Stimulated activated CD8-positive, alpha-beta memory T cell treated with anti-CD3 and anti-CD28 coated beads, Interleukin-15, amount 100 ng/mL, for 4 hours (primary cell): ENCODE measurements at regions not wholly inside any gene's neighbourhood (a gene's known extent, or its start where the extent isn't known, plus 50 kb on each side); places are given as distances from the start of the nearest gene placed in this dataset.
A peak's percentile ranks its signal among the peaks of the same experiment; 100 is the strongest.
"Not testable (repeated sequence)": the region's sequence is repeated elsewhere in the genome, so short reads cannot be mapped to it uniquely, and the experiment has no call there.

Experiments used
- DNase-seq, 2 donors: peaks; one replicate each; pipeline ENCODE4 v3.0.0-alpha.2; 2020; ENCODE audit warnings: low read depth in 2 of 2

GRCh38 chr16:17940584-17941364, 395.8 kb downstream of the NPIPA8 start:
- no peak for DNase-seq

DNA sequence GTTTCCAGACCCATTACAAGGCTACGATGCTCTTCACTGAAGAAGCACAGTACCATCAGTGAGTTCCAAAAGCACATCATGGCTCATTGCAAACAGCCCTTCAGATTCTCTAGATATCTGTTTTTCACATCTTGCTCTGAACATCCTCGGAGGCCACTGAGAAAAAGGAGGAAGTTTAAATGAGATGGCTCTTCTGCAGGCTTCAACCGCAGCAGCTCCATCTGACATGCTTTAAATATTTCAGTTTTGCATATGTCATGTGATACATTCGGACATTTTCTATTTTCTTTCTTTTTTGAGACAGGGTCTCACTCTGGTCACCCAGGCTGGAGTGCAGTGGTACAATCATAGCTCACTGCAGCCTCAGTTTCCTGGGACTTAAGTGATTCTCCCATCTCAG, 396.8 kb downstream of the NPIPA8 start:
- no peak for DNase-seq

GRCh38 chr16:17939122-17939536, 397.4 kb downstream of the NPIPA8 start:
- no peak for DNase-seq

- DNase-seq = no peak
Measured at GRCh38 chr16:17938546-17938945, 398.0 kb downstream of the NPIPA8 start.

DNA sequence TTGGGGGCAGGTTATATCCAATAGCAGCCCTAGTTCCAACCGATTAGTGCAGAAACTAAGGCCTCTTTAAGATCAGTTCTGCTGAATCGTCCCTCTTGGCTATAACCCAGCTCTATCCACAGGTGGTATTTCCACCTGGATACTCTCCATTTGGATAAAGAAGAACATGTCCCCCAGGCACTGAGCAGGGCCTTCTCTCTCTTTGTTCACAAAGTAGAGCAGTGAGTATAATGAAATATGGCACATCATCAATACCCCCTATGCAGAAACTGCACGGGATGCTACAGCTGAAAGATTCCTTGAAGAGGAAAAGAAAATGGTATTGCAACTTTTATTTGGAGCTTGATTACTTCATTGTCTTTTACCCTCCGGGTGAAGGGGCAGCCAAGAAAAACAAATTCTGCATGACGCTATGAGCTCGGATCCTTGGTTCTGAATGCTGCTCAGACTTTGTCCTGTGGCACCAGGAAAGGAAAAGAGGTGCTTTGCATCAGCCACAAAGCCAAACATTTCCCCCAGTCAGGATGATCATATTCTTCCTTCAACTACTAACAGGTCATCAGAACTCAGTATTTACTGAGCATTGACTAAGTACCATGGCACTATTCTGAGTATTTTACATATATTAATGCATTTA, 399.7 kb downstream of the NPIPA8 start:
- no peak for DNase-seq

DNA sequence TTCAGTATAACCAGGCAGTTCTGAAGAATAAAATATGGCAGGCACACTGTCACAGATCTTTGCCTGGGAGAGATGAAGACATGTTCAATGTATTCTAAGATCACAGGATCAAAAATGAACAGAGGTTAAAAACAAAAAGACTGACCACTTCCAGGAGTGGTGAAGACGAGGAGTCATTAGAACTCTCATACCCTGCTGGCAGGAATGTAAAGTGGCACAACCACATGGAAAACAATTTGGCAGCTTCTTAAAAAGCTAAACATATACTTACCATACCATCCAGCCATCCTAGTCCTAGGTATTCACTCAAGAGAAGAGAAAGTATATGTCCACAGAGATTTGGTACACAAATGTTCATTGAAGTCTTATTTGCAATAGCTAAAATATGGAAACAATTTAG, 406.3 kb downstream of the NPIPA8 start:
- no peak for DNase-seq

GRCh38 chr16:17926866-17927399, 409.6 kb downstream of the NPIPA8 start:
- DNase-seq = no peak

DNA sequence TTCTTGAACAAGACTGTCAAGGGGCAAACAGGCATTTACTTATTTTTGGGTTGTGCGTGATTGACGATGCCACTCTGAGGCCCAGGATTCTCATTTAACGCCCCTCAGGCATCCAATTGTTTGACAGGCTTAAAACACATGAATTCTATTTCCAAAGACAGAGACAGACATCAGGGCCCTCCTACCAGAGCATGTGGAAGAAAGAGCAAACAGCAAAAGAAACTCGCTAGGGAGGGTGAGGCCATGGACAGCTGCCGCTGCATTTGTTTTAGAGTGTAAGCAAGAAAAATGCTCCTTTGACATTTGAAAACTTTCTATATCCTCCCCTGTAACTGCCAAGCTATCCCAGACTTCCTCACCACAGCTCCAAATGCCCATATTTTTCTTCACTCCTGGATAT, 410.1 kb downstream of the NPIPA8 start:
- DNase-seq = no peak

DNA sequence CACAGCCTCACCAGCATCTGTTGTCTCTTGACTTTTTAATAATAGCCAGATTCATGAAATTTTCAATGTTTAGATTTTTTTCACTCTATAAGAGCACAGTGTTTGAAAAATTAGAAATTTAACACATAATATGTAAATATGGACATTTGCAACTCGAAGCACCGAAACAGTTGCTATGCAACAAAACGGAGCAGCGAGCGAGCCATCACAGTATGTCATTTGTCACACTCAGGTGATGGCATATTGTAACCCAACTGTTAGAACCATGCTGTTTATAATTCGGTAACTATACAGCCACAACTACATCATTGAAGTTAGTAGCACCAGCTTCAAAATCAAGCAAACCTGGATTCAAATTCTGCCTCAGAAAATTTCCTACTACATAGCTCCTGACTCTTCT, 410.8 kb downstream of the NPIPA8 start:
- DNase-seq = no peak

DNA sequence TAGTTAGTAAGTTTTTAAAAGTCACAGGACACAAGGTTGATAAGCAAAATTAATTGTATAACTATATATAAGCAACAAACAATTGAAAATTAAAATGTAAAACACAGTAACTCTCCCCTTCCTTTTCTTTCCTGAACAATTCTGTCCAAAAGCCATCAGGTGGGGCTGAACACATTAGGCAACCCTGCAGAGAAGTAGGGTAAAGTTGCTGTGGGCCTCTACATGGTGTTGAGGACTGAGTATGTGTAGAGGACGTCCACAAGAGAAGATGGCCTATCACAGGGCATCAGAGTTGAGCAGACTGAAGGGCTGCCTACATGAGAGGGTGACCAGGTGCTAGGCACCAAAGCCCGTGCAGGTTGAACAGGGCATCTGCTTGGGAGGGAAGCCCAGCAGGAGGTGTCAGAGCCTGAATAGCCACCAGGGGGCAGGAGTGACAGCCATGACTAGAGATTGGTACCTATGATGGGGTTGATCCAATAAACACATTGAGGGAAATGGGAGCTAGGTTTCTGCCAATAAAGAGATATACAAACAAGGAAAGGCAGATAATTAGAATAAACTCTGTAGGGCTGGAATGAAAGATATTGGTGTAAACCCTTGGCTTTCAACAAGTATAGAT, 415.1 kb downstream of the NPIPA8 start:
- peak in 1 of 2 donors; percentile 10 for DNase-seq

DNA sequence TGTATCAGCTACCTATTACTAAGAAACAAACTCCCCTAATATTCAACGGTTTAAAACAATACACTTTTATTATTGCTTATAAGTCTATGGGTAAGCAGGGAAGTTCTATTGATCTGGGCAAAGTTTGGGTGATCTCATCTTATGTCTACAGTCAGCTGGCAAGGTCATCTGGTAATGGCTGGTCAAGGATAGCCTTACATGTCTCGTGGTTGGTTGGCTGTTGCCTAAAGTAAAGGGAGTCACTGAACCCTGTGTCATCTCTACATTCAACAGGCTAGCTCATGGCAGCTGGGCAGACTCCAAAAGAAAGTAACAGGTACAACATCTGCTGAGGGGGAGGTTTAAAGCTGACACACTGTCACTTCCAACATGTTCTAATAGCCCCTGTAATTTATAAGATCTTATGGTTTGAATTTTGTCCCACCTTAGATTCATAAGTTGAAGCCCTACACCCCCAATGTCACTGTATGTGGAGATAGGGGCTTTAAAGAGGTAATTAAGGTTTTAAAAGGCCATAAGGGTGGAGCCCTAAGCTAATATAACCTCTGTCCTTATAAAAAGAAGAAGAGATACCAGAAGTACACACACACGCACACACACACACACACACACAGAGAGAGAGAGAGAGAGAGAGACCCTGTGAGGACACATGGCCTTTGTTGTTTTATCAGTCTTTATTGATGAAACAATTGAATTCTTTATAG, 419.1 kb downstream of the NPIPA8 start:
- no peak for DNase-seq

DNA sequence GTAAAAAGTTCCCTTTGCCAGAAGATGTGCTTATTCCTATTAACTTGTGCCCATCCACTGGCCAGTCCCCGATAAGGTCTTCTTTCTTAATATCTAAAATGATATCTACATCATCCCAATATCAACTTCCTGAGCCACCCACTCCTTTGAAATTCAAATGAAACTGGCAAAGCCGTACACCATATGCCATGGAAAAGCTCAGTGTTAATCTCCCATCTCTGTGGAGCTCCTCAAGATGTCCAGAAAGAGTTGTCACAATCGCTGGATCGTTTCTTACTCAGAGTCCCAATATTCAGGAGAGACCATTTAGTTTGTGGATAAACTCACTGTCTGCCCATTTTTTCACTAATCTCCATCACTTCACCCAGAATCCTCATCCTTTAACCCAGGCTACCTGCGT, 420.7 kb downstream of the NPIPA8 start:
- no peak for DNase-seq

DNA sequence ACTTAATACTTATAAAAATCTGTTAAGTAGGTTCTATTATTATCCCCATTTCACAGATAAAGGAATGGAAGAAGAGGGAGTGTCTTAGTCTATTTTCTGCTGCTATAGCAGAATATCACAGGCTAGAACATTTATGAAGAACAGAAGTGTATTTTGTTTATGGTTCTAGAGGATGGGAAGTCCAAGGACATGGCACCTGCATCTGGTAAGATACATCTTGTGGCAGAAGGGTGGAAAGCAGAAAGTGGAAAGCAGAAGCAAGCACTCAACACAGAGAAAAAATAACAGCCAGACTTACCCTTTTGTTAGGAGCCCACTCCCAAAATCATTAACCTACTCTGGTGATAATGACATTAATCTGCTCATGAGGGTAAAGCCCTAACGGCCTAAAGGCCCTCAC, 422.4 kb downstream of the NPIPA8 start:
- no peak for DNase-seq

DNA sequence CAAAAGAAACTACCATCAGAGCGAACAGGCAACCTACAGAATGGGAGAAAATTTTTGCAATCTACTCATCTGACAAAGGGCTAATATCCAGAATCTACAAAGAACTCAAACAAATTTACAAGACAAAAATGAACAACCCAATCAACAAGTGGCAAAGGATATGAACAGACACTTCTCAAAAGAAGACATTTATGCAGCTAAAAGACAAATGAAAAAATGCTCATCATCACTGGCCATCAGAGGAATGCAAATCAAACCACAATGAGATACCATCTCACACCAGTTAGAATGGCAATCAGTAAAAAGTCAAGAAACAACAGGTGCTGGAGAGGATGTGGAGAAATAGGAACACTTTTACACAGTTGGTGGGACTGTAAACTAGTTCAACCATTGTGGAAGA, 425.0 kb downstream of the NPIPA8 start:
- not testable (repeated sequence) for DNase-seq

- DNase-seq = not testable (repeated sequence)
Measured at GRCh38 chr16:17906626-17907025, 429.9 kb downstream of the NPIPA8 start.

- DNase-seq = no peak
Measured at GRCh38 chr16:17901309-17901708, 430.5 kb upstream of the XYLT1 start.

DNA sequence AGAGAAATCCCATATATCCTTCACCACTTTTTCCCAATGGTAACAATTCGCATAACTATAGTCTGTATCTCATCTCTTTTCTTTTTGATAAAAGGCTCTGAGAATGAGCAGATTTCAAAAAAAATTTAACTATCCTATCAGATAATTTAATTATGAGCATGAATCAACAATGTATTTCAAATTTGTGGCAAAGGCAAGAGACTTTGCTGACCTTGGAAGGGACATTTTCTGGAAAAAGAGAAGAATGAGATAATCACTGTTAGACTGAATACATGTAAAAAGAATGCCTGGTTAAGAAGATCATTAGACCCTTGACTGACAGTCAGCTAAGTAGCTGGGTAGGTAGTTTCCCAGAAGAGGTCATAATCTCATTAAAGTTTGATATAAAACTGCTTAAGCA, 428.4 kb upstream of the XYLT1 start:
- no peak for DNase-seq

DNA sequence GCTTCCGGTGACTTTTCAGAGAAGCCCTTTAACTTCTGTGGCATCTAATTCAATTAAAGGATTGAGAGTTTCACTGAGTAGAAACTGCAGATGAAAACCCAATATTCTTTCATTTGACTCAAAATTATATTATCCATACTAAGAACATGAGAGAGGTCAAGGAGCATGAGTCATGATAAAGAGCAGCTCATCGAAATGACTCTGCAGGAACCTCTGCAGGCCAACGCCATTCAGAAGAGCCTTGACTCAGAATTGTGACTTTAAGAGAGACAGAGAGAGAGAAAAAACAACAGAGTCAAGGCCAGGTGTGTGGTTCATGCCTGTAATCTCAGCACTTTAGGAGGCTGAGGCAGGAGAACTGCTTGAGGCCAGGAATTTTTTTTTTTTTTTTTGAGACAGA, 417.2 kb upstream of the XYLT1 start:
- no peak for DNase-seq

- DNase-seq = no peak
Measured at GRCh38 chr16:17885659-17886207, 415.0 kb upstream of the XYLT1 start.

DNA sequence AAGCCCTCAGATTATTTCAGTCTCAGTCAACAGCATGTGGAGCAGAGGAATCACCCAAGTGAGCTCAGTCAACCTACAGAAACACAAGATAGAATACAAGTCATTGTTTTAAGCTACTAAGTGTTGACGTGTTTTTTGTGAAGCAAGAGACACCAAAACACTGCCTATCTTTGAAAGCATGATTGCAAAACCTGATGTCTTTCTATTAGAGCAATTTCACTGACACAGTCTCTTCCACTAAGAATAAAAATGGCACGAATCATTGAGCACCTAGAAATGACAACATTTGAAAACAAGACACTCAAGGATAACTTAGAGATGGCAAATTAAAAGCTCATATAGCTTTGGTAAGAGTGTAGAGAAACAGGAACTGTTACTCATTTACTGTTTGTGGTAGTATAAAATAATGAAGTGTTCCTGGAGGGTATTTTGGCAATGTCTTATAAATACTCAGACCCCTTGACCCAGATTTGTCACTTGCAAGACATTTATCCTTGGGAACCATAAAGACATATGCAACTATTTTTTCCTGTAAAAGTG, 407.1 kb upstream of the XYLT1 start:
- DNase-seq = no peak

GRCh38 chr16:17866996-17867395, 396.2 kb upstream of the XYLT1 start:
- DNase-seq = no peak
